Fibroblast of mammary gland (primary cell): ENCODE measurements at regions not wholly inside any gene's neighbourhood (a gene's known extent, or its start where the extent isn't known, plus 50 kb on each side); places are given as distances from the start of the nearest gene placed in this dataset.

Experiments used
- DNase-seq: peaks from one replicate; pipeline ENCODE4 v3.0.0-alpha.2; 2010; ENCODE audit warnings: low read depth
- H3K4me3 ChIP-seq: 2 replicates; pipeline ENCODE4 v1.5.1; 2011; ENCODE audit warnings: low read depth, mild to moderate bottlenecking, low read length, moderate library complexity; ENCODE audit not compliant: control insufficient read depth
- CTCF ChIP-seq: conservative IDR thresholded peaks from 2 replicates; pipeline ENCODE4 v1.5.1; 2011; ENCODE audit warnings: low read depth, low read length, inconsistent platforms; ENCODE audit not compliant: control insufficient read depth, insufficient read depth

GRCh38 chr7:124085179-124085578, 52.3 kb upstream of the TMEM229A start:
- no peak overlapping the region for H3K4me3 ChIP-seq
- DNase-seq: no peak
- TF ChIP-seq CTCF: no peak

GRCh38 chr7:124084024-124084423, 51.2 kb upstream of the TMEM229A start:
- no peak overlapping the region for H3K4me3 ChIP-seq
- DNase-seq: no peak

More at GRCh38 chr7:124084024-124084423, 51.2 kb upstream of the TMEM229A start:
- TF ChIP-seq CTCF: no peak
